ENCODE measurements at regions not wholly inside any gene's neighbourhood (a gene's known extent, or its start where the extent isn't known, plus 50 kb on each side); places are given as distances from the start of the nearest gene placed in this dataset.

GRCh38 chr14:101174522-101174838 is 271.0 kb upstream of the RTL1 start (continued):
- TF ChIP-seq DZIP1 (CRISPR knock-in tag; IDR thresholded peaks at IDR 0.05) (no peak), ZNF354B (CRISPR knock-in tag; IDR thresholded peaks at IDR 0.05) (no peak), ZNF230 (CRISPR knock-in tag; IDR thresholded peaks at IDR 0.05) (no peak), CEBPG (CRISPR knock-in tag; IDR thresholded peaks at IDR 0.05) (no peak)

- WGBS (ENCODE audit: low lambda C conversion rate): 38% methylated on average over 6 of the region's 9 CpGs
- POLR2A ChIA-PET: no interaction called here
- Histone ChIP-seq H3K79me2 (ENCODE audit: insufficient read depth, low read length) (no peaks in the 10 kb centered on the region), H3K4me3 (replicated peaks in 1 of 3; ENCODE audit: insufficient read depth in 1 of 3, low read depth in 2 of 3, low read length in 3 of 3) (no peak overlapping the region), H2AFZ (ENCODE audit: low read length) (no peak overlapping the region), H3K4me1 (ENCODE audit: insufficient read depth, low read length) (no peaks in the 10 kb centered on the region), H3K27ac (ENCODE audit: extremely low read length, insufficient read depth, low read length) (no peak overlapping the region), H3K36me3 (replicated peaks in 1 of 2; ENCODE audit: control insufficient read depth in 1 of 2, insufficient read depth in 2 of 2, low read length in 2 of 2) (no peaks in the 10 kb centered on the region), H3K4me2 (ENCODE audit: low read depth, low read length) (no peak overlapping the region), H3K9me3 (ENCODE audit: low read length) (no peaks in the 10 kb centered on the region), H3K9ac (ENCODE audit: insufficient read depth, low read depth, low read length) (no peak overlapping the region), H3K27me3 (ENCODE audit: control insufficient read depth in 1 of 2, insufficient read depth in 2 of 2, low read length in 2 of 2) (peaks cover 0 to 31% of the 10 kb centered on the region in 2 experiments; a peak in 4 of 5 replicates), H4K20me1 (ENCODE audit: insufficient read depth, low read length) (no peaks in the 10 kb centered on the region)
- no peak for FAIRE-seq
- in situ Hi-C loops (cut with HindIII; ENCODE audit: extremely low pct_ligation_motif_present, low pct_unique_long_range_greater_than_20kb): no loop called here
- ATAC-seq: no peak
- no TSS peak for BruUV-seq (replicated peaks)
- intact Hi-C loops (cut with micrococcal nuclease; ENCODE audit: unreplicated experiment): no loop called here
- CTCF ChIA-PET (ENCODE audit: low intra/inter-chr PET ratio, low total read pairs): no interaction called here
- no peak for DNase-seq (ENCODE audit: low spot score)
- TF ChIP-seq MNT (IDR thresholded peaks at IDR 0.05) (0 out of 2 replicates have a peak, but pooled peaks have one; percentile 4), PBX2 (CRISPR knock-in tag; IDR thresholded peaks at IDR 0.05) (no peak), PRDM4 (CRISPR knock-in tag; IDR thresholded peaks at IDR 0.05; ENCODE audit: borderline replicate concordance) (no peak), TRIM24 (CRISPR knock-in tag; IDR thresholded peaks at IDR 0.05) (no peak), MYNN (CRISPR knock-in tag; IDR thresholded peaks at IDR 0.05; ENCODE audit: low read depth) (no peak)
Measured at GRCh38 chr14:101174980-101175606, 271.6 kb upstream of the RTL1 start.
